HepG2 (cell line): ENCODE measurements at regions not wholly inside any gene's neighbourhood (a gene's known extent, or its start where the extent isn't known, plus 50 kb on each side); places are given as distances from the start of the nearest gene placed in this dataset.

Experiments used
- ATAC-seq: fragments of 200-7000 bp; cut with Tn5 transposase; 3 replicates; pipeline ENCODE4 v1.9.1; 2020; ENCODE audit warnings: mild to moderate bottlenecking, moderate library complexity
- BruUV-seq: library from RNA; stranded (reverse); fragments of 400-500 nt; replicated peaks from 2 replicates; lab custom pipeline; 2021; lab: Mats Ljungman, UMichigan
- CTCF ChIA-PET: fragments of 300-600 bp; formaldehyde crosslinking; extraction: SDS; loops from one replicate; lab custom pipeline; 2021; ENCODE audit warnings: low total read pairs, inconsistent platforms, low intra/inter-chr PET ratio; lab: Yijun Ruan, JAX
- POLR2A ChIA-PET: fragments of 350-600 bp; sonication (Branson Sonifier 250); formaldehyde crosslinking; loops from one replicate; lab custom pipeline; 2020; ENCODE audit warnings: antibody characterized with exemption, inconsistent platforms; lab: Yijun Ruan, JAX
- DNase-seq: peaks from one replicate; pipeline ENCODE4 v3.0.0-alpha.2; 2015; ENCODE audit warnings: low spot score
- FAIRE-seq: peaks from 3 replicates; lab custom pipeline; 2011; peaks lifted over from hg19 to GRCh38; lab: Jason Lieb, UNC
- H2AFZ ChIP-seq: one replicate; pipeline ENCODE4 v1.6.1; 2011; ENCODE audit warnings: low read length, inconsistent platforms
- H3K27ac ChIP-seq: fragments of 300-600 bp; 3 replicates; pipeline ENCODE4 v1.8.0; 2011; ENCODE audit warnings: mixed run types, mild to moderate bottlenecking, mixed read lengths, low read length, inconsistent platforms; ENCODE audit not compliant: insufficient read depth; ENCODE audit errors: extremely low read length
- H3K27me3 ChIP-seq, 2 experiments: fragments of 200-600 bp in 1 of 2; 2 replicates in 1 of 2; 3 replicates in 1 of 2; pipeline versions ENCODE4 v1.6.0 to v1.8.0; 2011; ENCODE audit warnings: low read length in 2 of 2, mild to moderate bottlenecking in 2 of 2, moderate library complexity in 2 of 2, inconsistent platforms in 1 of 2; ENCODE audit not compliant: insufficient read depth in 2 of 2, control insufficient read depth in 1 of 2
- H3K36me3 ChIP-seq, 2 experiments: fragments of 200-600 bp in 1 of 2; replicated peaks in 1 of 2; 2 replicates in 1 of 2; 3 replicates in 1 of 2; pipeline versions ENCODE4 v1.5.1 to v1.8.0; 2011; ENCODE audit warnings: low read length in 2 of 2, inconsistent platforms in 1 of 2; ENCODE audit not compliant: insufficient read depth in 2 of 2, control insufficient read depth in 1 of 2
- H3K4me1 ChIP-seq: 2 replicates; pipeline ENCODE4 v1.5.1; 2012; ENCODE audit warnings: low read length, inconsistent platforms; ENCODE audit not compliant: insufficient read depth
- H3K4me2 ChIP-seq: 2 replicates; pipeline ENCODE4 v1.6.0; 2011; ENCODE audit warnings: low read depth, low read length, inconsistent platforms
- H3K4me3 ChIP-seq, 3 experiments: fragments of 200-600 bp in 1 of 3; sonication (generic), shearing (Covaris generic) in 1 of 3; replicated peaks in 1 of 3; 2 replicates each; pipeline ENCODE4 v1.5.1; 2011 to 2016; ENCODE audit warnings: low read length in 3 of 3, inconsistent platforms in 2 of 3, low read depth in 2 of 3, mild to moderate bottlenecking in 2 of 3, control low read depth in 1 of 3, mixed read lengths in 1 of 3; ENCODE audit not compliant: insufficient read depth in 1 of 3
- H3K79me2 ChIP-seq: one replicate; pipeline ENCODE4 v1.6.1; 2011; ENCODE audit warnings: low read length, inconsistent platforms; ENCODE audit not compliant: insufficient read depth
- H3K9ac ChIP-seq: 2 replicates; pipeline ENCODE4 v1.6.0; 2011; ENCODE audit warnings: mild to moderate bottlenecking, low read depth, low read length, inconsistent platforms; ENCODE audit not compliant: insufficient read depth
- H3K9me3 ChIP-seq: 2 replicates; pipeline ENCODE4 v1.5.1; 2012; ENCODE audit warnings: mild to moderate bottlenecking, low read length
- H4K20me1 ChIP-seq: 2 replicates; pipeline ENCODE4 v1.6.0; 2011; ENCODE audit warnings: inconsistent platforms, mild to moderate bottlenecking, low read length, moderate library complexity; ENCODE audit not compliant: insufficient read depth
- ADNP ChIP-seq: sonication (generic); formaldehyde crosslinking; IDR thresholded peaks from 2 replicates; pipeline ENCODE4 v1.4.0; 2020; ENCODE audit warnings: missing genetic modification reagents
- CHD2 ChIP-seq: IDR thresholded peaks from 2 replicates; pipeline ENCODE4 v1.6.1; 2011; ENCODE audit warnings: low read depth, low read length, improper control_type of control experiment
- GLI4 ChIP-seq: sonication (generic); formaldehyde crosslinking; IDR thresholded peaks from 2 replicates; pipeline ENCODE4 v1.5.1; 2020; ENCODE audit warnings: missing genetic modification reagents, mild to moderate bottlenecking, moderate library complexity, borderline replicate concordance
- GZF1 ChIP-seq: sonication (generic); formaldehyde crosslinking; IDR thresholded peaks from 2 replicates; pipeline ENCODE4 v1.5.1; 2020; ENCODE audit warnings: mild to moderate bottlenecking, missing genetic modification reagents
- IRF9 ChIP-seq: sonication (generic); formaldehyde crosslinking; IDR thresholded peaks from 2 replicates; pipeline ENCODE4 v1.8.0; 2022; ENCODE audit warnings: missing genetic modification reagents, mild to moderate bottlenecking, borderline replicate concordance
- KDM4B ChIP-seq: sonication (generic); formaldehyde crosslinking; IDR thresholded peaks from 2 replicates; pipeline ENCODE4 v1.4.0; 2020; ENCODE audit warnings: missing genetic modification reagents
- KLF16 ChIP-seq, 2 experiments: sonication (generic) in 1 of 2; formaldehyde crosslinking in 1 of 2; IDR thresholded peaks; 2 replicates each; pipeline versions ENCODE4 v1.6.1 to v1.8.0; 2016 to 2023; ENCODE audit warnings: missing genetic modification reagents in 2 of 2, missing compliant biosample characterization in 1 of 2
- PBX2 ChIP-seq: IDR thresholded peaks from 2 replicates; pipeline ENCODE4 v1.6.1; 2016; ENCODE audit warnings: control low read depth
- RXRB ChIP-seq: IDR thresholded peaks from 2 replicates; pipeline ENCODE4 v1.6.1; 2016; ENCODE audit warnings: borderline replicate concordance, missing genetic modification reagents, missing compliant biosample characterization
- TP53 ChIP-seq: sonication (generic); formaldehyde crosslinking; conservative IDR thresholded peaks from 2 replicates; pipeline ENCODE4 v1.4.0; 2020; ENCODE audit warnings: missing genetic modification reagents
- ZBTB7A ChIP-seq: sonication (generic); formaldehyde crosslinking; IDR thresholded peaks from 2 replicates; pipeline ENCODE4 v1.8.0; 2022; ENCODE audit warnings: mild to moderate bottlenecking, missing genetic modification reagents
- ZFP62 ChIP-seq: sonication (generic); formaldehyde crosslinking; IDR thresholded peaks from 2 replicates; pipeline ENCODE4 v1.4.0; 2020; ENCODE audit warnings: missing genetic modification reagents
- ZFYVE20 ChIP-seq: sonication (generic); formaldehyde crosslinking; IDR thresholded peaks from 2 replicates; pipeline ENCODE4 v1.8.0; 2023; ENCODE audit warnings: low read depth, mild to moderate bottlenecking, moderate library complexity, missing genetic modification reagents, borderline replicate concordance
- ZNF280D ChIP-seq: sonication (generic); formaldehyde crosslinking; IDR thresholded peaks from 2 replicates; pipeline ENCODE4 v1.5.1; 2020; ENCODE audit warnings: mild to moderate bottlenecking, missing genetic modification reagents
- ZNF572 ChIP-seq: sonication (generic); formaldehyde crosslinking; IDR thresholded peaks from 2 replicates; pipeline ENCODE4 v1.5.1; 2020; ENCODE audit warnings: mild to moderate bottlenecking, missing genetic modification reagents
- ZNF883 ChIP-seq: sonication (generic); formaldehyde crosslinking; IDR thresholded peaks from 2 replicates; pipeline ENCODE4 v1.5.1; 2020; ENCODE audit warnings: mild to moderate bottlenecking, missing genetic modification reagents; ENCODE audit errors: not compliant biosample characterization
- WGBS: methylation state at CpG from one replicate; pipeline ENCODE4 v1.1.6; 2017; ENCODE audit warnings: low lambda C conversion rate; 5-methylcytosine and 5-hydroxymethylcytosine counted together
- in situ Hi-C: cut with HindIII; loops from 2 replicates; pipeline ENCODE4 v1.10.0; 2017; ENCODE audit warnings: low pct_unique_long_range_greater_than_20kb; ENCODE audit not compliant: extremely low pct_ligation_motif_present
- intact Hi-C: fragments of 100-400 bp; cut with micrococcal nuclease; formaldehyde crosslinking; loops from one replicate; pipeline ENCODE4 v1.10.0; 2022; ENCODE audit not compliant: unreplicated experiment

- TF ChIP-seq ZNF280D (CRISPR knock-in tag) (no peak), PBX2 (CRISPR knock-in tag) (no peak), ZBTB7A (CRISPR knock-in tag) (no peak), GLI4 (no peak), KDM4B (no peak), TP53 (CRISPR knock-in tag) (no peak), ZFYVE20 (CRISPR knock-in tag) (no peak), GZF1 (no peak)
These were observed 198.8 kb upstream of the TGFBR2 start (continued) for GRCh38 chr3:30407651-30408050.

GRCh38 chr3:30408105-30408557, 198.3 kb upstream of the TGFBR2 start:
- Histone ChIP-seq H3K36me3 (no peaks in the 10 kb centered on the region), H3K4me2 (no peak overlapping the region), H2AFZ (no peak overlapping the region), H3K4me3 (no peak overlapping the region), H3K9me3 (peaks cover 6% of the 10 kb centered on the region; the same call in 1 of the 2 replicates), H3K79me2 (no peaks in the 10 kb centered on the region), H3K9ac (no peak overlapping the region), H4K20me1 (no peaks in the 10 kb centered on the region), H3K4me1 (peaks cover 2% of the 10 kb centered on the region; the same call in 1 of the 2 replicates), H3K27ac (no peak overlapping the region), H3K27me3 (no peaks in the 10 kb centered on the region; a peak in 1 of 5 replicates)
- no TSS peak for BruUV-seq
- in situ Hi-C loops (no loop called here), intact Hi-C loops (no loop called here)
- ChIA-PET CTCF (no interaction called here), POLR2A (no interaction called here)
- WGBS, result 62% methylated on average over 2 of the region's 2 CpGs
- ATAC-seq (no peak), DNase-seq (no peak), FAIRE-seq (no peak)
- no peak for TF ChIP-seq IRF9
- TF ChIP-seq KLF16 (CRISPR knock-in tag; IDR thresholded peaks at IDR 0.05), result no peak
- TF ChIP-seq CHD2, result no peak
- no peak for TF ChIP-seq ZNF572 (CRISPR knock-in tag)
- no peak for TF ChIP-seq RXRB (CRISPR knock-in tag)
- TF ChIP-seq ADNP (CRISPR knock-in tag), result no peak
- no peak for TF ChIP-seq ZNF883
- TF ChIP-seq ZFP62 (CRISPR knock-in tag), result no peak
